RPMI8226 (cell line): ENCODE measurements at regions not wholly inside any gene's neighbourhood (a gene's known extent, or its start where the extent isn't known, plus 50 kb on each side); places are given as distances from the start of the nearest gene placed in this dataset.
"Not testable (repeated sequence)": the region's sequence is repeated elsewhere in the genome, so short reads cannot be mapped to it uniquely, and the experiment has no call there.

ENCODE experiments used
- DNase-seq: peaks from one replicate; pipeline ENCODE4 v3.0.0-alpha.2; 2015

DNA sequence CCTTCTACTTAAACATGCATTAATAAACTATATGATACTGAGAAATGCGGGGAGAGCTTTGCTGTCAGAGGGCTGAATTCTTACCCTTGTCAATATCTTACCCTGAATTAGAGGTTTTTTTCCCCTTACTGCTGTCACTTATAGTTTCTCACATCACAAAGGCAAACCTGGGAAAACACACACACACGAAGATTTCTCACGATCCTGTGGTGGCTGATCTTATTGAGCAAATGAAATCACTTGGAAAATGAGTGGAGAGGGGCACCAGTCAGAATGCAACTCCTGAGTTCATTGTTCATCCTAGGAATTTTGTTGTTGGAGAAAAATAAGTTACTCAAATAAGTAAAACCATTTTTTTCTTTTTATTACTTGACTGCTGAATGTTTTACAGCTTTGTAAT, 673.6 kb downstream of the EDEM1 start:
- no peak for DNase-seq

DNA sequence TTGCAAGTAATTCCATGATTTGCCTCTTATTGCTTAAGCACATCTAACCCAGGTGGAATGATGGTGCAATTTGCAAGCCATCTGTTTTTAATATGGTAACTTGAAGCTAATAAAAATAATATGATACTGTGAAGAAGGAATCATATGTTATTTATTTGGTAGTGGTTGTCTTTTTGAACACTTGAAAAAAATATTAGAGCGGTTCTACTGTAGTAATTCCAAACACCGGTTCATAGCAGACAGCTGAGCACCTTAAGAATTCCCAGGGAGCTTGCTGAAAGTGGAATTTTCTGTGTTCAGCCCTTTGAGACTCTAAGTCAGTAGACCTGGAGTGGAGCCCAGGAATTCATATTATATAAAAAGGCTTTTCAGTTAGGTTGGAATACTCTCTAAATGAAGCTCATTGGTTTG, 687.4 kb downstream of the EDEM1 start:
- DNase-seq, result no peak

DNA sequence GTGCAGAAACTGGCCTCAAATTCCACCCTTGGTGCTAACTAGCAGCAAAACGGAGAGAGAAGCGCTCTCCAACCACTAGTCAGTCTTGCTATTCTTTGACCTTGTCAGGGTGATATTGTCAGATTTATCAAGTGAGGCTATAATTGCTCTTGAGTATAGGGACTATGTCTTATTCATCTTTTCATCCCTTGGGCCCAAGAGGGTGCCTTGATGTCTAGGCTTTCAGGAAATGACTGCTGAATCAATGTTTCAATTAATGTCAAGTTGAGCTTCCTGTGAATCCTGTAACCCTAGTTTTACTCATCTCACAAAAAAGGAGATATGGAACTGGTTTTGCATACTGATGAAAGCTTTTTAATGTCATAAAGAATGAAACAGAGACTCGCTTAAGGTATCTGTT, 701.3 kb downstream of the EDEM1 start:
- DNase-seq, result no peak

DNA sequence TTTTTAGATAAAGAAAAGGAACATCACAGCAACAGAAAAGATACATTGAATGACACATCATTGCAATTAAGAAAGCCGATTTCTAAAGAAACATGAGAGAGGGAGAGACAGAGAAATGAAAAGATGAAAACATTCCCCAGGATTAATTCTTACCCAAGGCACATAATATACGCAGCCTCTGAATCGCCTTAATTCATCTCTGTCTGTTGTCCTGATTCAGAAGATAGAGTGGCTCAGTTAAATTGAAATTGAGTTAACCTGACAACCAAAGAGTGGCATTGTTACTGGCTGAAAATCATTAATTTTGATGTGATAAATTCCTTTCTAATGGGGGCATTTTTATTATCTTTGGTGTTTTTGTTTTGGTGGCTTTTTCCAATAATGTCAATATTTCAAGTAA, 701.9 kb downstream of the EDEM1 start:
- DNase-seq, result no peak

DNA sequence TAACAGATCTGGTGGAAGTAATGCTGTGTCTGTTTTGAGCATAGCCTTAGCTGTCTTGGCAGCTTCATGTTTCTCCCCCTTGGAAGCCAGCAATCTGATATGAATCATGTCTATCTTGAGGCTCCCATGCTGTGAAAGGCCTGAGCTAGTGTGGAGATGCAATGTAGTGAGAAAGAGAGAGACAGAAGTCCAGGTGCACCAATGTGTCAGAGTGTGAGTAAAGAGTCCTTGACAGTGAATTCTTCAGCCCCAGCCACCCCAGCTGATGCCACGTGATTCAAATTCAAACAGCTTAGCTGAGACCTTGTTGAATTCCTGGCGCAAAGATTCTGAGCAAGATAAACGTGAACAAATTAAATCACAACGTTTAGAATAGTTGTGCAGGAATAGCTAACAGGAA, 704.2 kb downstream of the EDEM1 start:
- no peak for DNase-seq

DNA sequence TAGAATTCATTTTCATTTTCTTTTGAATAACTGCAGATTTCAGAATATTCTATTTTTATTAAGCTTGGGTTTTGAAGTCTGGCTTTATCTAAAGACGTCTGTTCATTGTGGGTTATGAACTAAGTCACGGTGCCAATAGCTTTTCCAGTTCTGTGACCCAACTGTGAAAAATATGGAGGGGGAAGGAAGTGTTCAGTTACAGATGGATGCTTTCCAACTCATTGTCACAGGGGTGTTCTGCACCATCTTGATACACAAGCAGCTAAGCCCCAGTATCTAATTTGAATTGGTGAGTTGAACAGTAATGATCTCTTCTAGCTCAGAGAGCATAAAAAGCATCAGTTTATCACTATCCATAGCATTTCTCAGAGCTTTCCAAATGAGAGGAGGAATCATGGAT, 710.6 kb downstream of the EDEM1 start:
- DNase-seq, result no peak

DNA sequence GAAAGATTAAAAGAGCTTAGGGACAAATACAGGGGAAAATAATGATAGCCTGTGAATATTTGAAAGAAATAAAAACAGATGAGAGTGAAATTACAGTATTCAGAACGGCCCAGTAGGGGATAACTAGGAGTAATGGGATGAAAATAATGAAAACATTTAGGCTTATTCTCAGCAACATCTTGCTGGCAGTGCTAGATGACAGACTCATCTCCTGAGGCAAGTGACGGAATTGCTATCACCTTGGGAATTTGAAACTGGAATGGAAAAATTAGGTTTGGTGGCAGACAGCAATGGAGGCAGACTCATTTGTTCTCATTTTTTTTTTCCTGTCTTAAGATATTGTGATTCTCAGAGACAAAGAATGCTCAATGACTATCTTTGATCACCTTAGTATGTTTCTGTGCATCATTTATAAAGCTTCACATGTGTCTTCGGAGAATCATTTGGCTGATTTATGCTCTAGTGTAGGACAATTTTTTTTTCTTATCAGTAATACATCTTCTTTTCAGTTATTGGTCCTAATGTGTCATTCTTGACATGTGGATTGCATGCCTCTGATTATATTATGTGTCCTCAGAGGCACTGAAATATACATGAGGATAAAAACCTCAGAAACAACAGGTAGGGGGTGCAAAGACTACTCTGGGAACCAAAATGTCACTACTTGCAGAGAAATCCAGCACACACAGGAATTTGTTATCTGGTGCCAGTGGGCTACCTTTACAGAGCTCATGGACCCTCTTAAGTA, 711.7 kb downstream of the EDEM1 start:
- DNase-seq, result no peak

DNA sequence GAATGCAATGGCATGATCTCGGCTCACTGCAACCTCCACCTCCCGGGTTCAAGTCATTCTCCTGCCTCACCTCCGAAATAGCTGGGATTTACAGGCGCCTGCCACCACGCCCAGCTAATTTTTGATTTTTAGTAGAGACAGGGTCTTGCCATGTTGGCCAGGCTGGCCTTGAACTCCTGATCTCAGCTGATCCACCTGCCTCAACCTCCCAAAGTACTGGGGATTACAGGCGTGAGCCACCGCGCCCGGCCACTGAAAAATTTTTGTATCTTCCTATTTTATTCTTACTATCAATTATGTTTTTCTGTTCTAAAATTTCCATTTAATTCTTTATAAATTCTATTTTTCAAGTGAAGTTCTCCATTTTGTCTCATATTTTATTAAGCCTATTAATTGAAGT, 730.4 kb downstream of the EDEM1 start:
- no peak for DNase-seq

DNA sequence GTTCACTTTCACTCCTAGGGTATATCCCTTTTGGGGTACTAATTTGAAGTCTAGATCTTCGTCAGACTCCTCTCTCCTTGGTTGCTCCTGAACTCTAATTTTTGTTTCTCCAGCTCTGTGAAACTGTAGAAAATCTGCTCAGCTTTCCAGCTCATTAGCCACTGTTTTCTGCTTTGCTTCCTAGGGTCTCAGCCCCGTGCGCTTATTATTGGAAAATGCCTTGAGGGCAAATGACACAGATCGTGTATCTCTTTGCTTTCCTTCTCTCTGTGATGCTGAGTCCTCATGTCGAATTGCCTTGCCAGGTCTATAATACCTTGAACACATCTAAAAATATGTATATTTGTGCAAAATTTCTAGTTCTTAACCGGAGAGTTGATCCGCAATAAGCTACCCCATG, 731.1 kb downstream of the EDEM1 start:
- DNase-seq, result no peak

DNA sequence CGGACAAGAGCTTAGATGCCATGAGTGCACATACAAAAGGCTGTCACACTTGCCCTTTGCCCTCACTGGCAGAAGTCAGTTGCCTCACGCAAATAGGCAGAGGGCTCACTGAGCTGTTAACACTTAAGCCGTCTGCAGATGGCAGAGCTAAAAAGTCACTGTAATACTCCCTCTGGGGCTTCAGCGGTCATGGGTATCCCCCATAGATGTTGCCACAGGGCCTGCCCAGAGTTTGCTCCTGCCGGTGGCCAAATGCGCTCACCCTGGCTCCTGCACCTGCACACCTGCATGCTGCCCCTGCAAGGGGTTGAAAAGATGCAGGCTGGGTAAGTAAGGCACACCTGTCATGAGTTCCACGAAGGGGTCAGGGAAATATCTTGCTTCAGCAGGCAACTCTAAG, 741.5 kb downstream of the EDEM1 start:
- no peak for DNase-seq

DNA sequence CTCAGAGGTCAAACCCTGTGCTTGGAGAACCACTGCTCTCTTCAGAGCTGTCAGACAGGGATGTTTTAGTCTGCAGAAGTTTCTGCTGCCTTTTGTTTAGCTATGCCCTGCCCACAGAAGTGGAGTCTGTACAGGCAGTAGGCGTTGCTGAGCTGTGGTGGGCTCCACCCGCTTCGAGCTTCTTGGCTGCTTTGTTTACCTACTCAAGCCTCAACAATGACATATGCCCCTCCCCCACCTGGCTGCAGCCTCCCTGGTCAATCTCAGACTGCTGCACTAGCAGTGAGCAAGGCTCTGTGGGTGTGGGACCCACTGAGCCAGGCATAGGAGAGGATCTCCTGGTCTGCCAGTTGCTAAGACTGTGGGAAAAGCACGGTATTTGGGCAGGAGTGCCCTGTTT, 756.6 kb downstream of the EDEM1 start:
- DNase-seq, result not testable (repeated sequence)

DNA sequence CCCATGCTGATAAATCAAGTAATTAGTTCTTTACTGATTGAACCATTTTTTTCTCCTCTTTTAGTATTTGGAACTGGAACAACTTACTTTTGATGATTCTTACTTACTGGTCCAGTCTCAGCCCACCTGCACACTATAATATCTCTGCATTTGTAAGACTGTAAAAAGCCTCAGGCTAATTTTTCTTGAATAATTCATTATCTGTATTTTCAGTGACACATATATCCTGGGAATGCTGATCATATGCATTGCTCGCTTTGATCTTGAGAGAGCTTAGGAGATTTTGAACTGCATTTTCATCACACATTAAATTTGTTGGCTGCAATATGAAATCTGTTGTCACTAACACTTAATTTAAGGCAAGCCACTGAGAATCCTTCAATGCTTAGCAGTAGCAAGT, 760.6 kb downstream of the EDEM1 start:
- no peak for DNase-seq

DNA sequence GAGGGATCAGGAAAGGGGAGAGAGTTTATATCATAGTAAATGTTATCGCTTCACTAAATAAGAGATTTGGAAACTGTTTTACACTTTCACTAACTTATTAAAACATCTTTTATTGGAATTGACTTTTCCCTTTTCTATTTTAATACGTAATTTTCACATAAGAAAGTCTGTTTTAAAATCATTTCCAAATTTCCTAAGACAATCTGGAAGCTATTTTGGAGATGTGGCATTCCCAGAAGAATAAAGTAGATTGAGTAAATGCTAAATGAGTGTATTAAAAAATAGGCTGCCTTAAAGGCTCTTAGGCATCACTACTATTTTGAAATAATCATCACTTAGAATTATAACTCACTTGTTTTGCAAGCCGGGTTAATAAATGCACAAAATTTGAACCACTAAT, 763.5 kb downstream of the EDEM1 start:
- no peak for DNase-seq

DNA sequence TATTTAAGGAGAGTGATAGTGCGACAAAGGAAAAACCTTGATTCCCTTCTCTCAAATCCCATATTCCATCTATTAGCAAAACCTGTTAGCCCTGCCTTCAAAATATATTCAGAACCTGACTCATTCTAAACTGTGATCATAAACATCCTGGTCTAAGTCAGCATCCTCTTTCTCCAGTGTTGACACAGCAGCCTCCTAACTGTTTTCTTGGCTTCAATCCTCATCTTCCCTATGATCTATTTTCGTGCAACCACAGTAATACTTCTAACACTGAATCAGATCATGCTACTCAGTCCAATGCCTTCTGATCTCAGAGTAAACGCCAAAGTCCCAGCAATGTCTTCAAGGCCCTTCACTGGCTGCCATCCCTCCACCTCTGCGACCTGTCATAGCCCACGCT, 785.1 kb downstream of the EDEM1 start:
- DNase-seq, result no peak

DNA sequence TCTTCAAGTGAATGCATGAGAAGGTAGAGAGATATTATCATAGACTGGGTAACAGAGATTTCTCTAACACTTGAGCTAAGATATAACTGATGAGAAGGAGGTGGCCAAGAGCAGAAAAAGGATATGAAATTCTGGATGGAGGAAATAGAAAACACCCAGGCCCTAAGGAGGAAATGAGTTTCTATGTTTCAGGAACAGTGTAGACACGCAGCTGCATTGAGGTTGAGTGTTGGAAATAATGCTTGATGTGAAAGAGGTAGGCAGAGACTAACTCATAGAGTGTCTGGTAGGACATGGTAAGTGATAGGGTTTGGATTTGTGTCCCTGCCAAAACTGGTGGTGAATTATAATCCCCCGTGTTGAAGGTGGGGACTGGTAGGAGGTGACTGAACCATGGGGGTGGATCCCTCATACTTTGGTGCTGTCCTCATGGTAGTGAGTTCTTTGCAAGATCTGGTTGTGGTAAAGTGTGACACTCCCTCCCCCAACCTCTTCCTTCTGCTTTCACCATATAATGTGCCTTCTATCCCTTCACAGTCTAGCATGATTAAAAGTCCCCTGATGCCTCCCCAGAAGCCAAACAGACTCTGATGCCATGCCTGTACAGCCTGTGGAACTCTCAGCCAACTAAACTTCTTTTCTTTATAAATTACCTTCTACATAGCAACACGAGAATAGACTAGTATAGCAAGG, 787.3 kb downstream of the EDEM1 start:
- no peak for DNase-seq

DNA sequence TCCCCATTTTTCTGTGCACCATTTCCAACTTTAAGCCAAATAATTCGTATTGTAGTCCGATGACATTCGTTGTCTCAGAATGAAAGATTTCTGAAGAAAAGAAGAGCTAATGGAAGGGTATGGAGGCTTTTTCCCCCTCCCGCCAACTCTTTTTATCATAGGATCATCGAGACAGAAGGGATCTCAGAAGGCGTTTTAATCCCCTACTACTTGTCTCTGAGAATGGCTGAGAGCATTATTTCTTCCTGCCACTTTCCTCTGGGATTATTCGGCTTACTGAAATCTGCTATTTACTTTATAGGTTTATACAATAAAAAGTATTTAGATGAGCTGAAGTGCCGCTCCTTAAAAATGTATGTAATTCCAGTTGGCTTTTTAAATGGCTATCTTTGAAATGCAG, 789.8 kb downstream of the EDEM1 start:
- no peak for DNase-seq

DNA sequence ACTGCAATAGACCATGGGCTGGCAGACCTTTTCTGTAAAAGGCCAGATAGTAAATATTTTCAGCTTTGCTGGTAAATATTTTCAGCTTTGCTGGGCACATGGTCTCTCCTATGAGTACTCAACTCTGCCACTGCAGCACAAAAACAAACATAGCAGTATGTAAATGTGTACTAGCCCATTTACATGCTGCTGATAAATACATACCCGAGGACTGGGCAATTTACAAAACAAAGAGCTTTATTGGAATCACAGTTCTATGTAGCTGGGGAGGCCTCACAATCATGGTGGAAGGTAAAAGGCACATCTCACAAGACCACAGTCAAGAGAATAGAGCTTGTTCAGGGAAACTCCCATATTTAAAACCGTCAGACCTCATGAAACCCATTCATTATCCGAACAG, 793.0 kb downstream of the EDEM1 start:
- no peak for DNase-seq

DNA sequence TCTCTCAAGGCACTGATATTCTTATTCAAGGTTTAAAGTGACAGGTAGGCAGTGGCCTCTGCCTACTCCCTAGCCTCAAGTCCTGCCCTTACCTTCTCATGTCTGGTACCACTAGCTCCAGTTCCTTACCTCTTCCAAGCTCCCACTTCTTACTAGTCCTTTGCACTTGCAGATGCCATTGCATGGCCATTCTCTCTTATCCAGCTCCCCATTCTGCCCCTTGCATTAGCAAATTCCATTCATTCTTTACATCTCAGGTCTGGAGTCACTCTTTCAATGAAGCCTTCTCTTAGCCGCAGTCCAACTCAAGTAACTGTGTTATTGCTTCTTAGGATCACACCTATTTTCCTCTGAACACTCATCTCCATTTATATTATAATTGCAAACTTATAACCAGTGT, 807.1 kb downstream of the EDEM1 start:
- DNase-seq, result no peak

DNA sequence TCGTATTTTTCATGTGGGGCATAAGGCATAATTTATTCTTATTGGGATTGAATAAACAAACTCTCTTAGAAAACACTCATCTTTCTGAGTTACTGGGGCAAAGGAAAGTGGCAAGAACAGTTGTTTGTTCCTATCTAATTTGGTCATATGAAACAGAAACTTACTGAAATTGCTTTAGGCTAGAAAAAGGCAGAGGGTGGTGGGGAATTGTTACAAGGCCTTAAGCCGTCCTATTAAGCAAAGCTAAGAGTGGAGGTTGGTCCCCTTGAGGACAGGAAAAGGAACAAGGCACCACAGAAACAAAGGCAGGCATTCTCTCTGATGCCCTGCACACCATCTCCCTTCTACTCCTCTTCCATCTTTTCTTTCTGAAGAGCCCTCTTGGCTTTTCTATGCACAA, 830.9 kb downstream of the EDEM1 start:
- no peak for DNase-seq

DNA sequence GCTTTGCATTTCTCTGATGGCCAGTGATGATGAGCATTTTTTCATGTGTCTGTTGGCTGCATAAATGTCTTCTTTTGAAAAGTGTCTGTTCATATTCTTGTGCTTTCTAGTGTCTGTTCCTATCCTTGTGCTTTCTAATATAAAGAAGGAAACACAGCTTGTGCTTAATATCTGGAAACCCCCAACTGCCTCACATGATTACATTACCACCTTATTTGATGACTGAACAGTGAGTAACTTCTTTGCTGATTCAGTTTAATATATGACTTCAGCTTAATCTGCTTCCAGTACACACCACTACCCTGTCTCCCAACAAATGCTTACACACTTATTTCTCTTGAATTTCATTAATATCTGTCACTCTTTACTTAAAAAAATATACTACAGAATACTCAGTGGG, 835.1 kb downstream of the EDEM1 start:
- DNase-seq, result no peak

DNA sequence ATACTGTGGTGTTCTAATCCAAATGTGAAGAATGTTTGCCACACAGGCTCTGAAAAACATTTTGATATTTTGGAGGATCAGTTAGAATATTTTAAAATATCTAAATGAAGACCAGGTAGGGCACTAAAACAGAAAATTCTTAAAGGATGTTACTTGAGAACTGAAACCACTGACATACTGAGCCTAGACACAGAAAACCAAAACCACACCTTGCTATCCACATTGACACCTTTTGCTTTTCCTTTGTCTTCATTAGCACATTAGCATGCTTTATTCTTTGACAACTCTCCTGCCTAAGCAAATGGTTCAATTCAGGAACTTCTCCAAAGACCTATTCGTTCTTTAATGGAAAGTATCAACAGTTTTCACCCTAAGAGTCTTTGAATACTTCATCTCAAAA, 835.9 kb upstream of the GRM7 start:
- no peak for DNase-seq

DNA sequence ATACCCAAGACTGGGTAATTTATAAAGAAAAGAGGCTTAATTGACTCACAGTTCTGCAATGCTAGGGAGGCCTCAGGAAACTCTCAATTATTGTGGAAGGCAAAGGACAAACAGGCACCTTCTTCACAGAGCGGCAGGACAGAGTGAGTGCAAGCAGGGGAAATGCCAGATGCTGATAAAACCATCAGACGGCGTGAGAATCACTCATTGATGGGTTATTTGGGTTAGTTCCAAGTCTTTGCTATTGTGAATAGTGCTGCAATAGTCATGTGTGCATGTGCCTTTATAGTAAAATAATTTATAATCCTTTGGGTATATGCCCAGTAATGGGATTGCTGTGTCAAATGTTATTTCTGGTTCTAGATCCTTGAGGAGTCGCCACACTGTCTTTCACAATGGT, 830.3 kb upstream of the GRM7 start:
- not testable (repeated sequence) for DNase-seq

DNA sequence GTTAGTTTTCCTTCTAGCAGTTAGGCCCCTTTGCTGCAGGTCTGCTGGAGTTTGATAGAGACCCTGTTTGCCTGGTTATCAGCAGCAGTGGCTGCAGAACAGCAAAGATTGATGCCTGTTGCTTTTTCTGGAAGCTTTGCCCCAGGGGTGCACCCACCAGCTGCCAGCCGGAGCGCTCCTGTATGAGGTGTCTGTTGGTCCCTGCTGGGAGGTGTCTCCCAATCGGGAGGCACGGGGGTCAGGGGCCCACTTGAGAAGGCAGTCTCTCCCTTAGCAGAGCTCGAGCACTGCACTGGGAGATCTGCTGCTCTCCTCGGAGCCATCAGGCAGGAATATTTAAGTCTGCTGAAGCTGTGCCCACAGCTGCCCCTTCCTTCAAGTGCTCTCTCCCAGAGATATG, 825.3 kb upstream of the GRM7 start:
- DNase-seq, result no peak

DNA sequence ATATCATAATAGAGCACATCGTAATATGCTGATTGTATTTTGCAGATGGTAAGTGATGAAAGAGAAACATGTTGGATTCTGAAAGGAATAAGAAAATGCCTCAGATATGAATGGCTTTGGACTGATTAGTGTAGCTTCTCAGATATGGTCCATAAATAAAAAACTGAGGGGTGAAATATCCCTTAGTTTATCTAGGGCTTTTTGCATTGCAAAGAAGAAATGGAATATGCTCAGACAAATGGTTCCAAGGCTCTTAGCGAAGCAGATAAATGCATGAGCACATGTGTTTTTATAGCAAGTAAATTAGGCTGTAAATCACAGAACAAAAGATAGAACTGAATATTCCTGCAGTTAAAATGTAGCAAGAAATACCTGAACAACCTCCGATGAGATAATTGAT, 820.9 kb upstream of the GRM7 start:
- DNase-seq, result no peak

DNA sequence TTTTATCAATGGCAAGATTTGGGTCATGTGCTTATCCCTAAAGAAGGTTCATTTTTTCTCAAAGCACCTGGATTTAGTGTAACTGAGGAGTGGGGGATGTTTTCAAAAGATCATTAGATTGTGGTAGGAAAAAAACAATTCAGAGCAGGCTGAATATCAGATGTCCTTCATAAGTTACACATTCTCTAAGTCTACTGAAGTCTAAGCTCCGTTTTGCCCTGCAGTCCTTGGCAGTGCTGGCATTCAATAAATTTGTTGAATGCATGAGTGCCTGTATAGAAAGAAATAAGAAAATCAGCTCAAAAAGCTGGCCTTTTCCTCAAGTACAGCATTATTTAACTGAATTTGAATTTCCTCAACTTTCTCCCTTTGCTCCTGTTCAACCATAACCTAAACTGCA, 819.0 kb upstream of the GRM7 start:
- no peak for DNase-seq
